GM12878 (cell line): ENCODE measurements at regions not wholly inside any gene's neighbourhood (a gene's known extent, or its start where the extent isn't known, plus 50 kb on each side); places are given as distances from the start of the nearest gene placed in this dataset.

Experiments used
- ATAC-seq: fragments of 200-7000 bp; cut with Tn5 transposase; 3 replicates; pipeline ENCODE4 v1.9.1; 2020; ENCODE audit warnings: mild to moderate bottlenecking, moderate library complexity
- BruUV-seq: library from RNA; stranded (reverse); fragments of 400-500 nt; replicated peaks from 2 replicates; lab custom pipeline; 2021; lab: Mats Ljungman, UMichigan
- CTCF ChIA-PET: fragments of 300-600 bp; sonication (Branson Sonifier 250); formaldehyde crosslinking; extraction: SDS; loops from one replicate; lab custom pipeline; 2021; ENCODE audit warnings: inconsistent platforms; lab: Yijun Ruan, JAX
- POLR2A ChIA-PET: fragments of 350-600 bp; formaldehyde crosslinking; extraction: SDS; loops from one replicate; lab custom pipeline; 2021; ENCODE audit warnings: inconsistent platforms; lab: Charles Lee
- RAD21 ChIA-PET: fragments of 300-600 bp; sonication (Branson Sonifier 250); formaldehyde crosslinking; loops from one replicate; lab custom pipeline; 2023; ENCODE audit warnings: antibody characterized with exemption; ENCODE audit not compliant: unreplicated experiment; lab: Charles Lee
- SMC1A ChIA-PET: fragments of 300-600 bp; sonication (Branson Sonifier 250); formaldehyde crosslinking; loops from one replicate; lab custom pipeline; 2023; ENCODE audit not compliant: unreplicated experiment, uncharacterized antibody; lab: Charles Lee
- DNase-seq: peaks from one replicate; pipeline ENCODE4 v3.0.0-alpha.2; 2011; ENCODE audit warnings: low read depth, low spot score
- FAIRE-seq: peaks from 3 replicates; lab custom pipeline; 2011; peaks lifted over from hg19 to GRCh38; lab: Jason Lieb, UNC
- H2AFZ ChIP-seq: 2 replicates; pipeline ENCODE4 v1.6.0; 2011; ENCODE audit warnings: low read depth, low read length, control low read depth; ENCODE audit not compliant: control insufficient read depth
- H3K27ac ChIP-seq: 2 replicates; pipeline ENCODE4 v1.5.1; 2011; ENCODE audit warnings: control low read depth; ENCODE audit not compliant: control insufficient read depth, insufficient read depth
- H3K27me3 ChIP-seq, 2 experiments: replicated peaks in 1 of 2; 2 replicates each; pipeline versions ENCODE4 v1.6.0 to v1.6.1; 2011; ENCODE audit warnings: low read length in 1 of 2; ENCODE audit not compliant: control insufficient read depth in 2 of 2, insufficient read depth in 2 of 2
- H3K36me3 ChIP-seq, 2 experiments: 2 replicates each; pipeline ENCODE4 v1.5.1; 2011; ENCODE audit warnings: low read length in 1 of 2; ENCODE audit not compliant: control insufficient read depth in 2 of 2, insufficient read depth in 2 of 2
- H3K4me1 ChIP-seq: 2 replicates; pipeline ENCODE4 v1.6.1; 2011; ENCODE audit warnings: mild to moderate bottlenecking, low read length, moderate library complexity, mixed read lengths; ENCODE audit not compliant: control insufficient read depth, insufficient read depth
- H3K4me2 ChIP-seq: 2 replicates; pipeline ENCODE4 v1.6.0; 2011; ENCODE audit warnings: control low read depth; ENCODE audit not compliant: control insufficient read depth, insufficient read depth
- H3K4me3 ChIP-seq: fragments of 200-600 bp; sonication (generic); 2 replicates; pipeline ENCODE4 v1.5.1; 2016
- H3K79me2 ChIP-seq: 2 replicates; pipeline ENCODE4 v1.6.0; 2011; ENCODE audit warnings: low read length; ENCODE audit not compliant: control insufficient read depth, insufficient read depth
- H3K9ac ChIP-seq: 2 replicates; pipeline ENCODE4 v1.8.0; 2011; ENCODE audit warnings: low read length, control low read depth, mixed read lengths; ENCODE audit not compliant: control insufficient read depth, insufficient read depth
- H3K9me3 ChIP-seq: replicated peaks from 3 replicates; pipeline ENCODE4 v1.5.1; 2011; ENCODE audit warnings: mild to moderate bottlenecking, low read length; ENCODE audit not compliant: control insufficient read depth, insufficient read depth
- H4K20me1 ChIP-seq: 2 replicates; pipeline ENCODE4 v1.6.0; 2011; ENCODE audit not compliant: control insufficient read depth, insufficient read depth
- ASH2L ChIP-seq: fragments of 300-600, 200-600 bp; sonication (generic); IDR thresholded peaks from 2 replicates; pipeline ENCODE4 v1.6.1; 2017; ENCODE audit warnings: low read depth, mild to moderate bottlenecking, borderline replicate concordance
- BCL11A ChIP-seq: IDR thresholded peaks from 2 replicates; pipeline ENCODE4 v1.6.1; 2011; ENCODE audit warnings: low read depth, low read length
- CTCF ChIP-seq, 3 experiments: IDR thresholded peaks in 2 of 3; conservative IDR thresholded peaks in 1 of 3; 2 replicates each; pipeline ENCODE4 v1.5.1; 2011; ENCODE audit warnings: low read depth in 3 of 3, low read length in 3 of 3, mild to moderate bottlenecking in 3 of 3, control low read depth in 2 of 3, moderate library complexity in 2 of 3, inconsistent platforms in 1 of 3, mixed read lengths in 1 of 3; ENCODE audit not compliant: control insufficient read depth in 2 of 3, insufficient read depth in 1 of 3; ENCODE audit errors: extremely low read depth in 1 of 3
- E2F8 ChIP-seq: fragments of 450-650 bp; IDR thresholded peaks from 2 replicates; pipeline ENCODE4 v1.6.1; 2018; ENCODE audit warnings: mild to moderate bottlenecking, low read depth, moderate library complexity; ENCODE audit not compliant: partially characterized antibody
- ESRRA ChIP-seq: IDR thresholded peaks from 2 replicates; pipeline ENCODE4 v1.6.1; 2012; ENCODE audit warnings: mild to moderate bottlenecking, low read length, improper control_type of control experiment
- MAX ChIP-seq: IDR thresholded peaks from 2 replicates; pipeline ENCODE4 v1.6.1; 2012; ENCODE audit warnings: low read depth, low read length, improper control_type of control experiment
- SREBF2 ChIP-seq: IDR thresholded peaks from 2 replicates; pipeline ENCODE4 v1.6.1; 2012; ENCODE audit warnings: mild to moderate bottlenecking, low read length
- TCF12 ChIP-seq: IDR thresholded peaks from 2 replicates; pipeline ENCODE4 v1.6.1; 2011; ENCODE audit warnings: low read depth, mild to moderate bottlenecking, low read length
- ZNF592 ChIP-seq: fragments of 450-650 bp; IDR thresholded peaks from 2 replicates; pipeline ENCODE4 v1.6.1; 2017; ENCODE audit warnings: mild to moderate bottlenecking, moderate library complexity
- ZSCAN29 ChIP-seq: fragments of 450-650 bp; IDR thresholded peaks from 2 replicates; pipeline ENCODE4 v1.6.1; 2017; ENCODE audit warnings: mild to moderate bottlenecking, moderate library complexity
- in situ Hi-C: fragments of 300-500 bp; cut with MboI; formaldehyde crosslinking; loops from 9 replicates; pipeline ENCODE4 v1.14.3; 2018; ENCODE audit warnings: mixed read lengths
- intact Hi-C: fragments of 100-400 bp; cut with micrococcal nuclease; formaldehyde crosslinking; loops from one replicate; pipeline ENCODE4 v1.14.2; 2022; ENCODE audit not compliant: unreplicated experiment

- no peak for TF ChIP-seq ZNF592
- TF ChIP-seq E2F8, result no peak
- TF ChIP-seq ASH2L, result no peak
Measured at GRCh38 chr2:176692533-176692932, 423.3 kb downstream of the MTX2 start (continued).

- no peaks in the 10 kb centered on the region for H3K4me1 ChIP-seq
- no peaks in the 10 kb centered on the region for H4K20me1 ChIP-seq
- no peak overlapping the region for H3K27ac ChIP-seq
- H3K4me3 ChIP-seq, result no peak overlapping the region
- TF ChIP-seq CTCF (IDR thresholded peaks at IDR 0.05 in 2 of 3, conservative IDR thresholded peaks at IDR 0.05 in 1 of 3; ENCODE audit: control insufficient read depth in 2 of 3, extremely low read depth in 1 of 3, insufficient read depth in 1 of 3, low read depth in 3 of 3, low read length in 3 of 3), result no peak
- no peak for TF ChIP-seq SREBF2
- TF ChIP-seq MAX, result no peak
- no peak for TF ChIP-seq TCF12
- TF ChIP-seq BCL11A, result no peak
- no peak for TF ChIP-seq ZSCAN29
- no peak for TF ChIP-seq ESRRA
- intact Hi-C loops (no loop called here), in situ Hi-C loops (no loop called here)
- no peaks in the 10 kb centered on the region for H3K79me2 ChIP-seq
- H3K36me3 ChIP-seq, result no peaks in the 10 kb centered on the region
- ChIA-PET POLR2A (no interaction called here), RAD21 (no interaction called here), CTCF (interaction anchor here (0.6 to 1.8 kb wide), 5 partner anchors 12 to 449 kb away, joined by 3 to 5 read pairs (median 3); no protein-coding TSS in a partner anchor), SMC1A (no interaction called here)
- no peak for FAIRE-seq
- H3K27me3 ChIP-seq, result no peaks in the 10 kb centered on the region; a peak in 2 of 4 replicates
- BruUV-seq, result no TSS peak
- no peak overlapping the region for H3K9ac ChIP-seq
- H3K9me3 ChIP-seq, result no peaks in the 10 kb centered on the region
- ATAC-seq, result no peak
- no peak overlapping the region for H2AFZ ChIP-seq
- no peak for DNase-seq
- no peak overlapping the region for H3K4me2 ChIP-seq
Measured at GRCh38 chr2:176699098-176699497, 429.9 kb downstream of the MTX2 start.
